ENCODE measurements at regions not wholly inside any gene's neighbourhood (a gene's known extent, or its start where the extent isn't known, plus 50 kb on each side); places are given as distances from the start of the nearest gene placed in this dataset.
"Not testable (repeated sequence)": the region's sequence is repeated elsewhere in the genome, so short reads cannot be mapped to it uniquely, and the experiment has no call there.

DNA sequence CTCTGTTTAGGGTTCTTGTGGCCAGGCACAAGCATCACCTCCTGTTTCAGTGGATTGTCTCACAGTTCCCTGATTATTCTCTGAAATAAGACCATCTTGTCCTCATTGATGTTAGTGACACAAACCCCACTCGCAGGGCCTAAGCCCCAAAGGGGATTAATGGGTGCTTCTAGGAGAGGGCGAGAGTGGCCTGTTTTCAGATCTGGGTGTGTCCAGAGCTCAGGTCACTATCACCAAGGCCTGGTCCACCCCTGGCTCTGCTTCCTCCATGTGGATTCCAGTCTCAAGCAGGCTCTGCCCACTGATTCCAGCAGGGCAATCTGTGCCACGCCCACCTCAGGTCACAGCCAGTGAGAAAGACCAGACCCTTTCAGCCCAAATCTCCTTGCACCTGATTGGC, 361.9 kb downstream of the ADGRD1 start:
- no peak overlapping the region for H3K27ac ChIP-seq (ENCODE audit: low read depth, low read length)

DNA sequence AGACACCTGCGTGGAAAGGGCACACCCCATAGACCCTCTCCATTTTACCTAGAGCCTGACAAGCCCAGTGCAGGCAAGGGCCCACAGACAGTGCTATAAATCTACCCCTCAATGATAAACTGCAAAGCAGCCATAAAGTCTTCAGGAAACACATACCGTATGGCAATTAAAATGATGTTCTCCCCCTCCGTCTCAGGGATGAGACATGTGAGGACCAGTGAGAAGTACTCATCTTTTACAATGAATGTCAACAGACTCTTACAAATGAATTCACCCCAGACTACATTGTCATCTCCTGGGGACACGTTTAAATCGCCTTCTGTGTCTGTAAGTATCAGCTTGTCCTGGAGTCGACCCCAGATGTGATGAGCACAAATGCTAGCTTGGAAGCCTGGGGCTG, 362.7 kb downstream of the ADGRD1 start:
- no peaks in the 10 kb centered on the region for H3K36me3 ChIP-seq (ENCODE audit: control insufficient read depth, insufficient read depth, low read length)
- H3K4me3 ChIP-seq (ENCODE audit: low read length), result no peak overlapping the region
- no peaks in the 10 kb centered on the region for H3K4me1 ChIP-seq (ENCODE audit: control insufficient read depth, insufficient read depth, low read length)
- H3K27ac ChIP-seq (ENCODE audit: low read depth, low read length), result no peak overlapping the region
- no peaks in the 10 kb centered on the region for H3K27me3 ChIP-seq (ENCODE audit: control insufficient read depth, insufficient read depth, low read length)
- no peak overlapping the region for H3K9ac ChIP-seq (ENCODE audit: low read length)

More for the DNA sequence above, 361.9 kb downstream of the ADGRD1 start:
- H3K27me3 ChIP-seq (ENCODE audit: control insufficient read depth, insufficient read depth, low read length), result no peaks in the 10 kb centered on the region
- H3K9ac ChIP-seq (ENCODE audit: low read length), result no peak overlapping the region
- no peaks in the 10 kb centered on the region for H3K36me3 ChIP-seq (ENCODE audit: control insufficient read depth, insufficient read depth, low read length)
- no peaks in the 10 kb centered on the region for H3K4me1 ChIP-seq (ENCODE audit: control insufficient read depth, insufficient read depth, low read length)
- H3K4me3 ChIP-seq (ENCODE audit: low read length), result no peak overlapping the region

DNA sequence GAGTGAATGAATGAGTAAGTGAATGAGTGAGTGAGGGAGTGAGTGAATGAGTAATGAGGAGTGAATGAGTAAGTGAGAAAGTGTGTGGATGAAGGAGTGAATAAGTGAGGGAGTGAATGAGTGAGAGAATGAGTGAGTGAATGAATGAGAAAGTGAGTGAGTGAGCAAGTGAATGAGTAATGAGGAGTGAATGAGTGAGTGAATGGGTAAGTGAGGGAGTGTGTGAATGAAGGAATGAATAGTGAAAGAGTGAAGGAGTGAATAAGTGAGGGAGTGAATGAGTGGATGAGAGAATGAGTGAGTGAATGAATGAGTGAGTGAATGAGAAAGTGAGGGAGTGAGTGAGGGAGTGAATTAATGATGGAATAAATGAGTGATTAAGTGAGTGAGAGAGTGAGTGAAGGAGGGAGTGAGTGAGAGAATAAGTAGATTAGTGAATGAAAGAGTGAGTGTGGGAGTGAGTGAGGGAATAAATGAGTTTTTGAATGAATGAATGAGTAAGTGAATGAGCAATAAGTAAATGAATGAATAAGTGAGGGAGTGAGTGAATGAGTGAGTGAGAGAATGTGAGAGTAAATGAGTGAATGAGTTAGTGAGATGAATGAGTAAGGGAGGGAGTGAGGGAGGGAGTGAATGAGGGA, 364.5 kb downstream of the ADGRD1 start:
- Histone ChIP-seq H3K36me3 (ENCODE audit: control insufficient read depth, insufficient read depth, low read length) (no peaks in the 10 kb centered on the region), H3K9ac (ENCODE audit: low read length) (no peak overlapping the region), H3K4me1 (ENCODE audit: control insufficient read depth, insufficient read depth, low read length) (no peaks in the 10 kb centered on the region), H3K27me3 (ENCODE audit: control insufficient read depth, insufficient read depth, low read length) (no peaks in the 10 kb centered on the region), H3K27ac (ENCODE audit: low read depth, low read length) (no peak overlapping the region), H3K4me3 (ENCODE audit: low read length) (no peak overlapping the region)

DNA sequence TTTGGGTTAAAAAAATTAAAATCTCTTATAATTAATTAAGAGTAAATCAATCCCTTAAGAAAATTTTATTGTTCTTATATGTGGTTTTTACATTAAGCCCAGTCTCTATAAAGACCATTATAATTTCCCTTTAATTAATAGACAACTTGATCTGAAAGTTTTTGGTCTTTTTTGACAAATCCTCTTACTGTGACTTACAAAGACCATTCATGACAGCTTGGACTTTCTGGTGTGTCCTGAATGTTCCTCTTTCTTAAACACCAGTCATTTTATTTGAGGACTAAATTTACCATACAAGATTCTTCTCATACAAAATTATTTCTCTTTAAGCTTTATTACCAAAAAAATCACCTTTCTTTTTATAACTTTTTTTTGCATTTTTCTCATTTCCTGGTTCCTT, 368.3 kb downstream of the ADGRD1 start:
- H3K9ac ChIP-seq (ENCODE audit: low read length), result no peak overlapping the region
- no peaks in the 10 kb centered on the region for H3K36me3 ChIP-seq (ENCODE audit: control insufficient read depth, insufficient read depth, low read length)
- H3K4me3 ChIP-seq (ENCODE audit: low read length), result no peak overlapping the region
- no peaks in the 10 kb centered on the region for H3K27me3 ChIP-seq (ENCODE audit: control insufficient read depth, insufficient read depth, low read length)
- no peaks in the 10 kb centered on the region for H3K4me1 ChIP-seq (ENCODE audit: control insufficient read depth, insufficient read depth, low read length)
- H3K27ac ChIP-seq (ENCODE audit: low read depth, low read length), result no peak overlapping the region

DNA sequence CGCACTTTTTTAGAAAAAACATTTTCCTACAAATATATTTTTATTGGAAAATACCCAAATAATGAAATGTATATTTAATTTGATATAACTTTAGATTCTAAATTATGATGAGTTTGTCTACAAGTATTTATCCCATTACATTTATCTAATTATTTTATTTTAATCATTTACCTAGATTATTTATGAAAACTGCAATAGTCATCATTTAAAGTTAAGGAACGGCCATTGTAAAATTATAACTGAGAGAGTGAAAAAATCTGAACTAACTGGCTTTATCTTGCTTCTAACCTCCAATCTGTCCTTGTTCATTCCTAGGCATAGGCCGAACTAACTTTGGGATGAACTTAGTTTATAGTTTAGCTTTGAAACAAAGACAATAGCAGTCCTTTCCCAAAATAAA, 368.8 kb downstream of the ADGRD1 start:
- H3K4me1 ChIP-seq (ENCODE audit: control insufficient read depth, insufficient read depth, low read length); H3K9ac ChIP-seq (ENCODE audit: low read length); H3K36me3 ChIP-seq (ENCODE audit: control insufficient read depth, insufficient read depth, low read length): not testable (repeated sequence)

DNA sequence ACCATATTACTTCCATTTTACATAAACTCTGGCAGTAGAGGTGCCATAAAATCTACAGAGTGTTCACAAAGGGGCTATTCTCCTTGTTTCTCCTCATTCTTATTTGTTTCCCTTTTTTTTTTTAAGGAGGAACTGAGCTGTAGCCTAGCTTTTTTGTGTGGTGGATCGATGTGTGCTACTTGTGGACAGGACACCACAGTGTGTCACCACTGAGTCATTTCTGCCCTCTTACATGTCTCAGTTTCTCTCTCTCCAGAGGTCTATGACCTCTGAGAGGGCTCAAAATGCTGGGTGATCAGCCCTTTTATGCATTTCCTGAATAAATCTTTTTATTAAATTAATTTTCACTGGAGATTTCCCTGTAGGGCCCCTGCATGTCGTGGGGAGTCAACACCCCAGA, 370.2 kb downstream of the ADGRD1 start:
- Histone ChIP-seq H3K27ac (ENCODE audit: low read depth, low read length) (no peak overlapping the region), H3K4me3 (ENCODE audit: low read length) (no peak overlapping the region), H3K27me3 (ENCODE audit: control insufficient read depth, insufficient read depth, low read length) (no peaks in the 10 kb centered on the region), H3K4me1 (ENCODE audit: control insufficient read depth, insufficient read depth, low read length) (no peaks in the 10 kb centered on the region), H3K9ac (ENCODE audit: low read length) (no peak overlapping the region), H3K36me3 (ENCODE audit: control insufficient read depth, insufficient read depth, low read length) (no peaks in the 10 kb centered on the region)

More for the DNA sequence above, 368.8 kb downstream of the ADGRD1 start:
- H3K27me3 ChIP-seq (ENCODE audit: control insufficient read depth, insufficient read depth, low read length); H3K27ac ChIP-seq (ENCODE audit: low read depth, low read length); H3K4me3 ChIP-seq (ENCODE audit: low read length): not testable (repeated sequence)

DNA sequence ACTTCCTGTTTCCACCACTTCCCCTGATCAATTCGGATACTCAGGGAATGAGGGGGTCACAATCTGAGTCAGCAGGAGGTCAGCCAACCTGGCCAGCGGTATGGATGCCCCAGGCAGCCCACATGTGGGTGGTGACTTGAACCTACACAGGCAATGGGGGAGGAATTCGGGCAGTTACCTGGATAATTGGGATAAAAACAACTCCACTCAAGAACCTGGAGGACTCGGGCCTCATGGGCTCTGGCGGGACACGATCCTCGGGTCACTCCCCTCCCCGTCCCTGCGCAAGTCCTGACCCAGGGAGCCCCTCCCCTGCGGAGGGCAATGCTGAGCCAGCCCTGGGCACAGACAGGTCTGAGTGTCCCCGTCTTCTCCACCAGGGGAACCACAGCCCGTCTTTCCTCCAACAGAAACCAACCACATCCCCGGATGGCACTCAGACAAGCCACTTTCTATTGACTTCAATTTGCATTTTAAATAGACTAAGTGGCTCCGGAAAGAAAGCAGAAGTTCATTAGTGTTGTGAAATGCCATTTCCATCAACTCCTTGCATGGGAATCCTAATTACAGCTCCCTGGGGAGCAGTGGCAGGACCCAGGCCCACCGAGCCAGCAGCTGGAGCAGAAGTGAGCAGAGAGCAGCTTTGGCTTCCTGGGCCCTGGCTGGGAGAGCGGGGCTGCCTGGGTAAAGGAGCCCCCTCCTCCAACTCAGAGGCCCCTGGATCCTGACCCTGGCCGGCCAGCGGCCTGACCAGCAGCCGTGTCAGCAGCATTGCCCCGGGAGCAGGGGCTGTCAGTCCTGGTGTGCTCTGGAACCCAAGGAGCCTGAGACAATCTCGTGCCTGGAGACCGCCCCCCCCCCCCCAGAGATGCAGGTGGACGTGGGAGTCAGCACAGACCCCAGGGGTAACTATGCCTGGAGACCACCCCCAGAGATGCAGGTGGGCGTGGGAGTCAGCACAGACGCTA, 374.1 kb downstream of the ADGRD1 start:
- Histone ChIP-seq H3K27me3 (ENCODE audit: control insufficient read depth, insufficient read depth, low read length) (no peaks in the 10 kb centered on the region), H3K4me1 (ENCODE audit: control insufficient read depth, insufficient read depth, low read length) (no peaks in the 10 kb centered on the region), H3K9ac (ENCODE audit: low read length) (no peak overlapping the region), H3K27ac (ENCODE audit: low read depth, low read length) (no peak overlapping the region), H3K36me3 (ENCODE audit: control insufficient read depth, insufficient read depth, low read length) (no peaks in the 10 kb centered on the region), H3K4me3 (ENCODE audit: low read length) (no peak overlapping the region)

DNA sequence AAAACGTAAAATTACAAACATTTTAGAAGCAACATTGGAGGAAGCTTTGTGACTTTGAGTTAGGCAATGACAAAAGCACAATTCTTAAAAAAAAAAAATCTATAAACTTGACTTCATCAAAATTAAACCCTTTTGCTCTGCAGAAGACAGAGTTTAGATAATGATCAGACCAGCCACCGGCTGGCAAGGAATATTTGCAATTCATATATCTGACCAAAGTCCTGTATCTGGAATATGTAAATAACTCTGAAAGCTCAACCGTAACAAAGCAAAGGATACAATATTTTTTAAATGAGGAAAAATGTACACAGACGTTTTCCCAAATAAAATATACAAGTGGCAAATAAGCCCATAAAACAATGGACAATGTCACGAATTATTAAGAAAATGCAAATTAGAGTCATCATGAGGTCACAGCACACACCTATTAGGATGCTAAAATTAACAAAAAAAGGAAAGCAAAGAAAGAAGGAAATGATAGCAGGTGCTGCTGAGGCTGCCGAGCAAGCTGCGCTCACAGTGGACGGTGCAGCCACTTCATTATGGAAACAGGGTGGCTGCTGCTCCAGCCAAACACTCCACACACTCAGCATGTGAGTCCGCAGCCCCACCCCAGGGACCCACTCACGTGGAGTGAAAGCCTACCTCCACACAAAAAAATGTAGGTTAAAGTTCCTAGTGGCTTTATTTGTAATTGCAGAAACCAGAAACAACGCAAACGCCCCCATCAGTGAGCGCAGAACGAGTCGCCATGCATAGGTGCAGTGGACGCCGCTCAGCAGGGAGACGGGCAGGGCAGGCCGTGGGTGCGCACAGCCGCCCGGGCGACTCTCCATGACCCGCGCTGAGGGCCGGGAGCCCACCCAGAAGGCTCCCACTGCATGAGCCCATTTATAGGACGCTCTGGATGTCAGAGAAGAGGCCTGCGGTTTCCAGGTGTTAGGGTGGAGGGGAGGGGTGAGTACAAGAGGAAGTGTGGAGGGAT, 375.4 kb downstream of the ADGRD1 start:
- not testable (repeated sequence) for H3K27ac ChIP-seq (ENCODE audit: low read depth, low read length); H3K9ac ChIP-seq (ENCODE audit: low read length); H3K27me3 ChIP-seq (ENCODE audit: control insufficient read depth, insufficient read depth, low read length); H3K36me3 ChIP-seq (ENCODE audit: control insufficient read depth, insufficient read depth, low read length); H3K4me3 ChIP-seq (ENCODE audit: low read length); H3K4me1 ChIP-seq (ENCODE audit: control insufficient read depth, insufficient read depth, low read length)

DNA sequence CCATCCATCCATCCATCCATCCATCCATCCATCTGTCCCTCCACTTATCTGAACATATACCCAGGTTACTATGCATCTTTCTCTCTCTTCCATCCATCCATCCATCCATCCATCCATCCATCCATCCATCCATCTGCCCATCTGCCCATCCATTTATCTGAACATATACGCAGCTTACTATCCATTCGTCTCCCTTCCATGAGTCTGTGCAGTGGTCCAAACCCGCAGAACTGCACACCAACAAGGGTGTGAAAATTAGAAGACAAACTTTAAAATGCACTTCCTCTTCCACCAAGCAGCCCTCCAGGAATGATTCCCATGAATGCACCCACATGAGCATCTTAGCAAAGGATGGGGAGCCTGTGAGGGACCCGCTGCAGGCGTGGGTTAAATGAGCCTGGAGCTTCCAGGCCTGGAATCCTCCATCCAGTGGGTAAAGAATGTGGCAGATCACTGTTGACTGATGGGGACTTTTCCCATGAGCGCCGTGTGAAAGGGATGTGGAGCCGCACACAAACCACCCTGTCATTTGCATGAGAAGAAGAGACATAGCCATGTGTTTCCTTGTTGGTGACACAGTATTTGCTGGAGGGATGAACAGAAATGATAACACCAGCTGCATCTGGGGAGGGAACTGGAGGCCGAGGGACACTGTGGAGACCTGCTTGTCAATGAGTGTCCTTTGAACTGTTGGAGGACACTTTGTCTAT, 376.6 kb downstream of the ADGRD1 start:
- Histone ChIP-seq H3K4me1 (ENCODE audit: control insufficient read depth, insufficient read depth, low read length) (no peaks in the 10 kb centered on the region), H3K27me3 (ENCODE audit: control insufficient read depth, insufficient read depth, low read length) (no peaks in the 10 kb centered on the region), H3K27ac (ENCODE audit: low read depth, low read length) (no peak overlapping the region), H3K4me3 (ENCODE audit: low read length) (no peak overlapping the region), H3K36me3 (ENCODE audit: control insufficient read depth, insufficient read depth, low read length) (no peaks in the 10 kb centered on the region), H3K9ac (ENCODE audit: low read length) (no peak overlapping the region)

DNA sequence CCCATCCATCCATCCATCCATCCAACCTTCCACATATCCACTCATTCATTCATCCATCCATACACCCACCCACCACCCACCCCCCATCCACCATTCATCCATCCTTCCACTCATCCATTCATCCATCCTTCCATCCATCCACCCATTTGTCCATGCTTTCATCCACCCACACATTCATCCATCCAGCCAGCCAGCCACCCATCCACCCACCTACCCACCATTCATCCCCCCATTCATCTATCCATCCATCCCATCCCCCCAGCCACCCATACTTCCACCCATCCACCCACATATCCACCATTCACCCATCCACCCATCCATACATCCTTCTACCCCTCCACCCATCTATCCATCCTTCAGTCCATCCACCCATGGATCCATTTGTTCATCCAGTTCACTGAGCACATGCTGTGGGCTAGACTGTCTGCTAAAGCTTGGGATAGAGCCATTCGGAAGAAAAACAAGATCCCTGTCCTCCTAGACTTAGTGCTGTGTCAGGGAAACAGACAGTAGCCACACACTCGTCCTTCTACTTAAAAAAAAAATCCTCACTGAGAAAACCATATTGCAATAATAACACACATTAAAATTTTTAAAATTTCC, 377.5 kb downstream of the ADGRD1 start:
- Histone ChIP-seq H3K27me3 (ENCODE audit: control insufficient read depth, insufficient read depth, low read length) (no peaks in the 10 kb centered on the region), H3K9ac (ENCODE audit: low read length) (no peak overlapping the region), H3K4me3 (ENCODE audit: low read length) (no peak overlapping the region), H3K27ac (ENCODE audit: low read depth, low read length) (no peak overlapping the region), H3K4me1 (ENCODE audit: control insufficient read depth, insufficient read depth, low read length) (no peaks in the 10 kb centered on the region), H3K36me3 (ENCODE audit: control insufficient read depth, insufficient read depth, low read length) (no peaks in the 10 kb centered on the region)

DNA sequence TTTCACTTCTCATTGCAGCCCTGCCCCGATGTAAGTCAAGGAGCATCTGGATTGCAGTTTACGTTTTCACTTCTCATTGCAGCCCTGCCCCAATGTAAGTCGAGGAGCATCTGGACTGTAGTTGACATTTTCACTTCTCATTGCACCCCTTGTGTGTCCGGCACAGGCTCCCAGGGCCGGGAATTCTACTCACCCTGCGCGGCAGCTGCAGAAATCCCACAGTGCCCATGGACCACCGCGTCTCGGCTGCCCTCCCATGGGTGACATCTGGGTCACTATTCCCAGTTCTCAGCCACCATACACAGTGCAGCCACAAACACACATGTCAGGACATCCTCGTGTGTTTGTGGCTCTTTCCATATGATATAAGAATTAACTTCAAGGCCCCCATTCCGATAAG, 378.5 kb downstream of the ADGRD1 start:
- H3K4me3 ChIP-seq (ENCODE audit: low read length), result no peak overlapping the region
- H3K4me1 ChIP-seq (ENCODE audit: control insufficient read depth, insufficient read depth, low read length), result no peaks in the 10 kb centered on the region
- no peak overlapping the region for H3K9ac ChIP-seq (ENCODE audit: low read length)
- no peak overlapping the region for H3K27ac ChIP-seq (ENCODE audit: low read depth, low read length)
- no peaks in the 10 kb centered on the region for H3K27me3 ChIP-seq (ENCODE audit: control insufficient read depth, insufficient read depth, low read length)
- H3K36me3 ChIP-seq (ENCODE audit: control insufficient read depth, insufficient read depth, low read length), result no peaks in the 10 kb centered on the region

All from rectal smooth muscle tissue (tissue), 1 donor.